ENCODE measurements at regions not wholly inside any gene's neighbourhood (a gene's known extent, or its start where the extent isn't known, plus 50 kb on each side); places are given as distances from the start of the nearest gene placed in this dataset.

GRCh38 chr7:96638669-96639068 lies 71.0 kb downstream of the SEM1 start:
- TF ChIP-seq, protein P1, sequence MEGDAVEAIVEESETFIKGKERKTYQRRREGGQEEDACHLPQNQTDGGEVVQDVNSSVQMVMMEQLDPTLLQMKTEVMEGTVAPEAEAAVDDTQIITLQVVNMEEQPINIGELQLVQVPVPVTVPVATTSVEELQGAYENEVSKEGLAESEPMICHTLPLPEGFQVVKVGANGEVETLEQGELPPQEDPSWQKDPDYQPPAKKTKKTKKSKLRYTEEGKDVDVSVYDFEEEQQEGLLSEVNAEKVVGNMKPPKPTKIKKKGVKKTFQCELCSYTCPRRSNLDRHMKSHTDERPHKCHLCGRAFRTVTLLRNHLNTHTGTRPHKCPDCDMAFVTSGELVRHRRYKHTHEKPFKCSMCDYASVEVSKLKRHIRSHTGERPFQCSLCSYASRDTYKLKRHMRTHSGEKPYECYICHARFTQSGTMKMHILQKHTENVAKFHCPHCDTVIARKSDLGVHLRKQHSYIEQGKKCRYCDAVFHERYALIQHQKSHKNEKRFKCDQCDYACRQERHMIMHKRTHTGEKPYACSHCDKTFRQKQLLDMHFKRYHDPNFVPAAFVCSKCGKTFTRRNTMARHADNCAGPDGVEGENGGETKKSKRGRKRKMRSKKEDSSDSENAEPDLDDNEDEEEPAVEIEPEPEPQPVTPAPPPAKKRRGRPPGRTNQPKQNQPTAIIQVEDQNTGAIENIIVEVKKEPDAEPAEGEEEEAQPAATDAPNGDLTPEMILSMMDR (IDR thresholded peaks at IDR 0.05; ENCODE audit: low read length): no peak
- TF ChIP-seq EZH2 (IDR thresholded peaks at IDR 0.05; ENCODE audit: borderline replicate concordance, low read length): no peak

Measured in OCI-LY1 (cell line).